ENCODE measurements at regions not wholly inside any gene's neighbourhood (a gene's known extent, or its start where the extent isn't known, plus 50 kb on each side); places are given as distances from the start of the nearest gene placed in this dataset.

GRCh38 chr18:39685303-39685902 is 2119.8 kb upstream of the CELF4 start:
- TF ChIP-seq POLR2AphosphoS5 (IDR thresholded peaks at IDR 0.05) (no peak), CTCF (IDR thresholded peaks at IDR 0.05) (no peak), POLR2A (IDR thresholded peaks at IDR 0.05) (no peak)
